ENCODE measurements at regions not wholly inside any gene's neighbourhood (a gene's known extent, or its start where the extent isn't known, plus 50 kb on each side); places are given as distances from the start of the nearest gene placed in this dataset.

DNA sequence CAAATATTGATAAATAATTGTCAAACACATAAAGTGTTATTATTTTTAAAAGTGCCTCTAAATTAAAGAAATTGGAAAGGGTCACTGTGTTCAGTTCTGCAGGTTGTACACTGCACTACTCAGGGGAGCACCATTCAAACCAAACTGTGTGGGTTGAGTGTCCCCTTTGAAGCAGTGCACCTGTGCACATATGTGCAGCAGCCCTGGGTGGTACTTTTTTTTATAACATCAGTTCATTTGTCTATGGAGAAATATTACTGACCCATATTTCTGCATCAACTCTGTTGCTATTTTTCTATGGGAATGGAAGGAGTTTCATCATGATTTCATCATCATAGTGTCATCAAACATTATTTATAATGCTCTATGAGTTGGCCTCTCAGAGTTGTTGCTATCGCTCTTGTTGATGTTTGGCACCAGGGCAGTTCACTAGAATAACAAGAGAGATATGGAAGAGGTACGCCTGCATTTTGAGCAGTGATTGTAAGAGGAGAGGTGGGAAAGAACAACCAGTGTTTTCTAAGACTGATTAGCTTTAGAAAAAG lies 457.6 kb downstream of the TFAP2A start:
- TF ChIP-seq JUN (IDR thresholded peaks at IDR 0.05; ENCODE audit: borderline replicate concordance, insufficient read depth, insufficient read length, low read depth) (no peak), GATA2 (IDR thresholded peaks at IDR 0.05; ENCODE audit: insufficient read depth, insufficient read length, low read depth, low read length) (no peak), FOS (IDR thresholded peaks at IDR 0.05; ENCODE audit: borderline replicate concordance, insufficient read depth, low read length) (no peak), POLR2AphosphoS5 (IDR thresholded peaks at IDR 0.05; ENCODE audit: insufficient read depth, low read depth, low read length) (no peak), POLR2A (IDR thresholded peaks at IDR 0.05; ENCODE audit: low read depth, low read length) (no peak), MYC (IDR thresholded peaks at IDR 0.05; ENCODE audit: low read depth, low read length) (no peak), EZH2 (IDR thresholded peaks at IDR 0.05; ENCODE audit: borderline replicate concordance, low read depth, low read length, severe bottlenecking) (no peak)
- TF ChIP-seq, protein P1, sequence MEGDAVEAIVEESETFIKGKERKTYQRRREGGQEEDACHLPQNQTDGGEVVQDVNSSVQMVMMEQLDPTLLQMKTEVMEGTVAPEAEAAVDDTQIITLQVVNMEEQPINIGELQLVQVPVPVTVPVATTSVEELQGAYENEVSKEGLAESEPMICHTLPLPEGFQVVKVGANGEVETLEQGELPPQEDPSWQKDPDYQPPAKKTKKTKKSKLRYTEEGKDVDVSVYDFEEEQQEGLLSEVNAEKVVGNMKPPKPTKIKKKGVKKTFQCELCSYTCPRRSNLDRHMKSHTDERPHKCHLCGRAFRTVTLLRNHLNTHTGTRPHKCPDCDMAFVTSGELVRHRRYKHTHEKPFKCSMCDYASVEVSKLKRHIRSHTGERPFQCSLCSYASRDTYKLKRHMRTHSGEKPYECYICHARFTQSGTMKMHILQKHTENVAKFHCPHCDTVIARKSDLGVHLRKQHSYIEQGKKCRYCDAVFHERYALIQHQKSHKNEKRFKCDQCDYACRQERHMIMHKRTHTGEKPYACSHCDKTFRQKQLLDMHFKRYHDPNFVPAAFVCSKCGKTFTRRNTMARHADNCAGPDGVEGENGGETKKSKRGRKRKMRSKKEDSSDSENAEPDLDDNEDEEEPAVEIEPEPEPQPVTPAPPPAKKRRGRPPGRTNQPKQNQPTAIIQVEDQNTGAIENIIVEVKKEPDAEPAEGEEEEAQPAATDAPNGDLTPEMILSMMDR (IDR thresholded peaks at IDR 0.05; ENCODE audit: extremely low read depth in 1 of 2, insufficient read depth in 1 of 2, low read depth in 1 of 2, low read length in 2 of 2), result no peak
- TF ChIP-seq, protein P2, sequence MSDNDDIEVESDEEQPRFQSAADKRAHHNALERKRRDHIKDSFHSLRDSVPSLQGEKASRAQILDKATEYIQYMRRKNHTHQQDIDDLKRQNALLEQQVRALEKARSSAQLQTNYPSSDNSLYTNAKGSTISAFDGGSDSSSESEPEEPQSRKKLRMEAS (IDR thresholded peaks at IDR 0.05; ENCODE audit: insufficient read depth, insufficient read length), result no peak
- no peak overlapping the region for H3K27ac ChIP-seq (ENCODE audit: insufficient read depth, low read depth, low read length)
- H3K9ac ChIP-seq (replicated peaks; ENCODE audit: extremely low read depth, insufficient read depth, low read length), result no peak overlapping the region
- no peaks in the 10 kb centered on the region for H3K79me2 ChIP-seq (ENCODE audit: control insufficient read depth, insufficient read depth, low read length)
- no peaks in the 10 kb centered on the region for H3K9me3 ChIP-seq (replicated peaks; ENCODE audit: control insufficient read depth, insufficient read depth, low read length)
- no peaks in the 10 kb centered on the region for H4K20me1 ChIP-seq (replicated peaks; ENCODE audit: control insufficient read depth, extremely low read depth, insufficient read depth, low read length)
- no peaks in the 10 kb centered on the region for H3K36me3 ChIP-seq (ENCODE audit: control insufficient read depth in 2 of 2, extremely low read depth in 1 of 2, insufficient read depth in 2 of 2, low read length in 2 of 2)
- no peak for FAIRE-seq
- no peak overlapping the region for H2AFZ ChIP-seq (ENCODE audit: low read depth, low read length)
- no peak overlapping the region for H3K4me3 ChIP-seq (replicated peaks in 1 of 3; ENCODE audit: insufficient read depth in 1 of 3, low read depth in 1 of 3, low read length in 3 of 3)
- no peaks in the 10 kb centered on the region for H3K4me1 ChIP-seq (ENCODE audit: control insufficient read depth, extremely low read depth, insufficient read depth, low read length)
- no peak overlapping the region for H3K4me2 ChIP-seq (ENCODE audit: insufficient read depth, low read length)
- H3K9me1 ChIP-seq (replicated peaks; ENCODE audit: control insufficient read depth, extremely low read depth, insufficient read depth, low read length), result no peaks in the 10 kb centered on the region
- ChIA-PET CTCF (no interaction called here), POLR2A (no interaction called here)
- BruUV-seq (replicated peaks), result no TSS peak
- no peaks in the 10 kb centered on the region for H3K27me3 ChIP-seq (ENCODE audit: control insufficient read depth in 2 of 2, insufficient read depth in 2 of 2, low read length in 2 of 2)
- intact Hi-C loops (cut with micrococcal nuclease), result no loop called here
- DNase-seq (ENCODE audit: low read depth, low spot score), result no peak
- dilution Hi-C loops (cut with MboI; ENCODE audit: extremely low pct_ligation_motif_present, low sequenced_read_pairs), result no loop called here
